K562 (cell line): ENCODE measurements at regions not wholly inside any gene's neighbourhood (a gene's known extent, or its start where the extent isn't known, plus 50 kb on each side); places are given as distances from the start of the nearest gene placed in this dataset.

Experiments
- ATAC-seq: fragments of 200-7000 bp; cut with Tn5 transposase; 3 replicates; pipeline ENCODE4 v1.9.1; 2020; ENCODE audit warnings: moderate library complexity
- BruUV-seq: library from RNA; stranded (reverse); fragments of 400-500 nt; replicated peaks from 2 replicates; lab custom pipeline; 2021; lab: Mats Ljungman, UMichigan
- CTCF ChIA-PET: fragments of 300-600 bp; formaldehyde crosslinking; extraction: SDS; loops from one replicate; lab custom pipeline; 2021; ENCODE audit warnings: low intra/inter-chr PET ratio; lab: Yijun Ruan, JAX
- POLR2A ChIA-PET: fragments of 300-600, 350-650 bp; sonication (Branson Sonifier 250); formaldehyde crosslinking; extraction: SDS; loops from one replicate; lab custom pipeline; 2021; ENCODE audit warnings: antibody characterized with exemption, inconsistent platforms; lab: Yijun Ruan, JAX
- DNase-seq, 4 experiments: peaks; one replicate each; pipeline versions ENCODE4 v3.0.0 to v3.0.0-alpha.2; 2011 to 2018; ENCODE audit warnings: low spot score in 3 of 4, mixed read lengths in 3 of 4; ENCODE audit errors: extremely low read depth in 1 of 4
- FAIRE-seq: peaks from 2 replicates; lab custom pipeline; 2011; peaks lifted over from hg19 to GRCh38; lab: Jason Lieb, UNC
- H2AFZ ChIP-seq: 2 replicates; pipeline ENCODE4 v1.6.0; 2011; ENCODE audit warnings: low read depth, low read length, control low read depth, inconsistent platforms
- H3K27ac ChIP-seq: fragments of 200-600 bp; 3 replicates; pipeline ENCODE4 v1.8.0; 2011; ENCODE audit warnings: low read depth, mild to moderate bottlenecking, control low read depth, inconsistent platforms, low read length, moderate library complexity, mixed read lengths; ENCODE audit errors: extremely low read depth
- H3K27me3 ChIP-seq, 2 experiments: fragments of 300-600 bp in 1 of 2; 2 replicates in 1 of 2; 3 replicates in 1 of 2; pipeline versions ENCODE4 v1.6.0 to v1.8.0; 2011; ENCODE audit warnings: inconsistent platforms in 2 of 2, low read length in 2 of 2, mild to moderate bottlenecking in 1 of 2, mixed read lengths in 1 of 2, moderate library complexity in 1 of 2; ENCODE audit not compliant: control insufficient read depth in 2 of 2, insufficient read depth in 2 of 2
- H3K36me3 ChIP-seq: fragments of 300-600 bp; 3 replicates; pipeline ENCODE4 v1.8.0; 2011; ENCODE audit warnings: mild to moderate bottlenecking, low read length, inconsistent platforms; ENCODE audit not compliant: control insufficient read depth, insufficient read depth
- H3K4me1 ChIP-seq, 2 experiments: fragments of 200-600 bp in 1 of 2; replicated peaks in 1 of 2; 2 replicates in 1 of 2; 3 replicates in 1 of 2; pipeline versions ENCODE4 v1.5.1 to v1.8.0; 2011; ENCODE audit warnings: inconsistent platforms in 2 of 2, low read length in 2 of 2, mild to moderate bottlenecking in 1 of 2, mixed read lengths in 1 of 2, moderate library complexity in 1 of 2; ENCODE audit not compliant: control insufficient read depth in 2 of 2, insufficient read depth in 2 of 2
- H3K4me2 ChIP-seq: 2 replicates; pipeline ENCODE4 v1.6.1; 2011; ENCODE audit warnings: low read length, control low read depth, inconsistent platforms, mixed read lengths; ENCODE audit not compliant: insufficient read depth
- H3K4me3 ChIP-seq: fragments of 200-600 bp; sonication (generic), shearing (Covaris generic); 2 replicates; pipeline ENCODE4 v1.5.1; 2016; ENCODE audit warnings: control low read depth, inconsistent platforms
- H3K79me2 ChIP-seq: fragments of 200-600 bp; 3 replicates; pipeline ENCODE4 v1.8.0; 2011; ENCODE audit warnings: low read length, inconsistent platforms; ENCODE audit not compliant: control insufficient read depth, insufficient read depth
- H3K9ac ChIP-seq, 2 experiments: 2 replicates each; pipeline versions ENCODE4 v1.6.0 to v1.6.1; 2011; ENCODE audit warnings: low read depth in 2 of 2, low read length in 2 of 2, control low read depth in 1 of 2, inconsistent platforms in 1 of 2, mild to moderate bottlenecking in 1 of 2, mixed read lengths in 1 of 2; ENCODE audit not compliant: insufficient read depth in 1 of 2
- H3K9me1 ChIP-seq: one replicate; pipeline ENCODE4 v1.6.0; 2011; ENCODE audit warnings: inconsistent platforms, mild to moderate bottlenecking, low read length, moderate library complexity; ENCODE audit not compliant: control insufficient read depth, insufficient read depth
- H3K9me3 ChIP-seq: replicated peaks from 2 replicates; pipeline ENCODE4 v1.5.1; 2011; ENCODE audit warnings: low read depth, low read length, inconsistent platforms; ENCODE audit not compliant: control insufficient read depth, insufficient read depth
- H4K20me1 ChIP-seq: replicated peaks from 2 replicates; pipeline ENCODE4 v1.6.1; 2011; ENCODE audit warnings: low read length, inconsistent platforms, mixed read lengths; ENCODE audit not compliant: control insufficient read depth, insufficient read depth
- CBX1 ChIP-seq: sonication (generic); IDR thresholded peaks from 2 replicates; pipeline ENCODE4 v1.6.1; 2016; ENCODE audit warnings: antibody characterized with exemption, low read depth, mild to moderate bottlenecking
- CHCHD3 ChIP-seq: fragments of 250-450 bp; sonication (Bioruptor Pico); IDR thresholded peaks from 2 replicates; pipeline ENCODE4 v2.1.2; 2022; ENCODE audit warnings: mild to moderate bottlenecking
- CREB3 ChIP-seq: fragments of 450-650 bp; conservative IDR thresholded peaks from 2 replicates; pipeline ENCODE4 v1.6.1; 2016; ENCODE audit warnings: missing genetic modification characterization, low read depth, mild to moderate bottlenecking, missing compliant biosample characterization, moderate library complexity
- ELF2 ChIP-seq: fragments of 250-450 bp; sonication (Bioruptor Pico); IDR thresholded peaks from 2 replicates; pipeline ENCODE4 v1.5.0; 2021; ENCODE audit warnings: mild to moderate bottlenecking
- ESRRA ChIP-seq: fragments of 450-650 bp; IDR thresholded peaks from 2 replicates; pipeline ENCODE4 v1.6.1; 2014; ENCODE audit warnings: low read depth, mild to moderate bottlenecking, moderate library complexity, borderline replicate concordance
- FOXA3 ChIP-seq, 2 experiments: fragments of 450-650 bp in 1 of 2; sonication (generic) in 1 of 2; formaldehyde crosslinking; IDR thresholded peaks in 1 of 2; conservative IDR thresholded peaks in 1 of 2; 2 replicates each; pipeline versions ENCODE4 v1.4.0 to v1.8.0; 2020 to 2022; ENCODE audit warnings: mild to moderate bottlenecking in 2 of 2, missing genetic modification reagents in 1 of 2
- NKRF ChIP-seq: fragments of 450-650 bp; IDR thresholded peaks from 2 replicates; pipeline ENCODE4 v1.6.1; 2016; ENCODE audit warnings: borderline replicate concordance
- SRSF9 ChIP-seq: fragments of 200-400 bp; formaldehyde crosslinking; IDR thresholded peaks from 2 replicates; pipeline ENCODE4 v1.6.1; 2017; ENCODE audit warnings: low read depth, low read length, borderline replicate concordance
- TEAD2 ChIP-seq: fragments of 450-650 bp; IDR thresholded peaks from 2 replicates; pipeline ENCODE4 v1.6.1; 2016; ENCODE audit warnings: missing genetic modification characterization, control low read depth, missing compliant biosample characterization
- ZKSCAN8 ChIP-seq: fragments of 200-800 bp; sonication (Bioruptor generic); IDR thresholded peaks from 2 replicates; pipeline ENCODE4 v1.6.1; 2016; ENCODE audit warnings: missing genetic modification characterization, missing compliant biosample characterization
- ZNF134 ChIP-seq: fragments of 250-450 bp; sonication (Bioruptor Pico); conservative IDR thresholded peaks from 2 replicates; pipeline ENCODE4 v1.4.0; 2020
- ZNF584 ChIP-seq: fragments of 200-800 bp; sonication (Bioruptor generic); IDR thresholded peaks from 2 replicates; pipeline ENCODE4 v1.6.1; 2016; ENCODE audit warnings: low read depth, mild to moderate bottlenecking, missing genetic modification characterization, missing compliant biosample characterization
- WGBS: fragments of 100-300 bp; shearing (Covaris generic); methylation state at CpG from one replicate; pipeline ENCODE4 v1.1.6; 2016; ENCODE audit warnings: low coverage, mixed read lengths; ENCODE audit not compliant: insufficient coverage; ENCODE audit errors: missing lambda C conversion rate; 5-methylcytosine and 5-hydroxymethylcytosine counted together
- in situ Hi-C: fragments of 300-500 bp; cut with MboI; formaldehyde crosslinking; loops from 4 replicates; pipeline ENCODE4 v1.15.0; 2018; ENCODE audit warnings: inconsistent platforms, mixed read lengths
- intact Hi-C: fragments of 100-400 bp; cut with micrococcal nuclease; formaldehyde crosslinking; loops from 2 replicates; pipeline ENCODE4 v1.14.2; 2022
- TF ChIP-seq, protein P1 (sequence below), 2 experiments: IDR thresholded peaks; 2 replicates each; pipeline ENCODE4 v1.6.1; 2011; ENCODE audit warnings: borderline replicate concordance in 1 of 2, control low read depth in 1 of 2, low read depth in 1 of 2, low read length in 1 of 2, mild to moderate bottlenecking in 1 of 2, mixed read lengths in 1 of 2, moderate library complexity in 1 of 2; ENCODE audit not compliant: insufficient read depth in 1 of 2, insufficient read length in 1 of 2, poor library complexity in 1 of 2, severe bottlenecking in 1 of 2; ENCODE audit errors: extremely low read depth in 1 of 2
- TF ChIP-seq, protein P2 (sequence below): sonication (generic); IDR thresholded peaks from 2 replicates; pipeline ENCODE4 v1.6.1; 2016

DNA sequence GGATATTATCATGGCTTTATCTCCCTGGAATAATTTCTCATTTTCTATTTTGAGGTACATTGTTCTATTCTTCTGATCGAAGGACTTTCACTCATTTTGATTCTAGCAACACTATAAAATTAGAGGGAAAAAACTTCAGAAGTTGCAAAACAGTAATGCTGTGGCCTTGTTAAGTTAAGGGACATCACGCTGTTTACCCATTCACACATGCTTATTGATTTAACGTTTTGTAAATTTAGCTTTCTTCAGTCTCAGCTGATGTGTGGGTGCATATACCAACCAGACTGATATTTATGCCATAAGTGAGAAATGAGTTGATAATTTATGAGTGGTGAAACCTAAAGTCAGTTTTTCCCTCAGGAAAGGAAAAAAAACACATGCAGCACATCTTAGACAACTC lies 63.5 kb upstream of the RELN start:
- intact Hi-C loops = no loop called here
- in situ Hi-C loops = no loop called here
- Histone ChIP-seq H3K36me3 (no peaks in the 10 kb centered on the region), H4K20me1 (no peaks in the 10 kb centered on the region), H3K9ac (no peak overlapping the region), H3K4me3 (no peak overlapping the region), H3K27me3 (no peaks in the 10 kb centered on the region), H3K4me1 (peaks cover 0 to 3% of the 10 kb centered on the region in 2 experiments; a peak in 1 of 5 replicates), H3K27ac (no peak overlapping the region), H2AFZ (no peak overlapping the region), H3K9me3 (no peaks in the 10 kb centered on the region), H3K9me1 (no peaks in the 10 kb centered on the region), H3K79me2 (no peaks in the 10 kb centered on the region), H3K4me2 (no peak overlapping the region)
- no peak for FAIRE-seq
- no peak for DNase-seq
- BruUV-seq = no TSS peak
- ChIA-PET POLR2A (no interaction called here), CTCF (no interaction called here)
- ATAC-seq = no peak
- WGBS = 29% methylated on average over 3 of the region's 3 CpGs
- TF ChIP-seq CBX1 = no peak
- TF ChIP-seq ZNF134 (CRISPR knock-in tag) = no peak
- no peak for TF ChIP-seq ZNF584 (CRISPR knock-in tag)
- no peak for TF ChIP-seq ELF2 (CRISPR knock-in tag)
- no peak for TF ChIP-seq ZKSCAN8 (CRISPR knock-in tag)
- TF ChIP-seq, protein P1, sequence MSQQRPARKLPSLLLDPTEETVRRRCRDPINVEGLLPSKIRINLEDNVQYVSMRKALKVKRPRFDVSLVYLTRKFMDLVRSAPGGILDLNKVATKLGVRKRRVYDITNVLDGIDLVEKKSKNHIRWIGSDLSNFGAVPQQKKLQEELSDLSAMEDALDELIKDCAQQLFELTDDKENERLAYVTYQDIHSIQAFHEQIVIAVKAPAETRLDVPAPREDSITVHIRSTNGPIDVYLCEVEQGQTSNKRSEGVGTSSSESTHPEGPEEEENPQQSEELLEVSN (IDR thresholded peaks at IDR 0.05; ENCODE audit: borderline replicate concordance in 1 of 2, extremely low read depth in 1 of 2, insufficient read depth in 1 of 2, insufficient read length in 1 of 2, low read depth in 1 of 2, low read length in 1 of 2, poor library complexity in 1 of 2, severe bottlenecking in 1 of 2) = no peak
- TF ChIP-seq NKRF = no peak
- no peak for TF ChIP-seq TEAD2
- no peak for TF ChIP-seq FOXA3 (CRISPR knock-in tag; conservative IDR thresholded peaks at IDR 0.05 in 1 of 2, IDR thresholded peaks at IDR 0.05 in 1 of 2)
- TF ChIP-seq ESRRA = no peak
- no peak for TF ChIP-seq CREB3
- TF ChIP-seq SRSF9 = no peak
- TF ChIP-seq CHCHD3 (CRISPR knock-in tag) = no peak
- TF ChIP-seq, protein P2, sequence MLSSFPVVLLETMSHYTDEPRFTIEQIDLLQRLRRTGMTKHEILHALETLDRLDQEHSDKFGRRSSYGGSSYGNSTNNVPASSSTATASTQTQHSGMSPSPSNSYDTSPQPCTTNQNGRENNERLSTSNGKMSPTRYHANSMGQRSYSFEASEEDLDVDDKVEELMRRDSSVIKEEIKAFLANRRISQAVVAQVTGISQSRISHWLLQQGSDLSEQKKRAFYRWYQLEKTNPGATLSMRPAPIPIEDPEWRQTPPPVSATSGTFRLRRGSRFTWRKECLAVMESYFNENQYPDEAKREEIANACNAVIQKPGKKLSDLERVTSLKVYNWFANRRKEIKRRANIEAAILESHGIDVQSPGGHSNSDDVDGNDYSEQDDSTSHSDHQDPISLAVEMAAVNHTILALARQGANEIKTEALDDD = no peak
